ENCODE measurements at regions not wholly inside any gene's neighbourhood (a gene's known extent, or its start where the extent isn't known, plus 50 kb on each side); places are given as distances from the start of the nearest gene placed in this dataset.
"Not testable (repeated sequence)": the region's sequence is repeated elsewhere in the genome, so short reads cannot be mapped to it uniquely, and the experiment has no call there.

- Histone ChIP-seq H3K4me3 (ENCODE audit: low read length in 3 of 3) (no peak overlapping the region), H3K4me1 (ENCODE audit: control insufficient read depth in 3 of 3, insufficient read depth in 3 of 3, low read length in 3 of 3) (no peaks in the 10 kb centered on the region), H3K27me3 (ENCODE audit: control insufficient read depth in 3 of 3, insufficient read depth in 3 of 3, low read length in 3 of 3) (peaks cover 19 to 50% (median 39%) of the 10 kb centered on the region in 3 donors), H3K9ac (ENCODE audit: low read depth in 1 of 3, low read length in 3 of 3) (no peak overlapping the region), H3K27ac (ENCODE audit: low read depth, low read length) (no peak overlapping the region), H3K36me3 (ENCODE audit: control insufficient read depth in 3 of 3, insufficient read depth in 3 of 3, low read length in 3 of 3) (no peaks in the 10 kb centered on the region), H3K9me3 (ENCODE audit: control insufficient read depth in 3 of 3, low read length in 3 of 3) (no peaks in the 10 kb centered on the region)
Observed at GRCh38 chr9:135380311-135380960, 99.1 kb upstream of the PPP1R26 start.

GRCh38 chr9:135381762-135382310, 97.7 kb upstream of the PPP1R26 start:
- H3K27ac ChIP-seq (ENCODE audit: low read depth, low read length): no peak overlapping the region

GRCh38 chr9:135384226-135384625, 95.4 kb upstream of the PPP1R26 start:
- Histone ChIP-seq H3K27ac (ENCODE audit: low read depth, low read length) (no peak overlapping the region), H3K36me3 (ENCODE audit: control insufficient read depth in 3 of 3, insufficient read depth in 3 of 3, low read length in 3 of 3) (no peaks in the 10 kb centered on the region), H3K9me3 (ENCODE audit: control insufficient read depth in 3 of 3, low read length in 3 of 3) (no peaks in the 10 kb centered on the region), H3K9ac (ENCODE audit: low read depth in 1 of 3, low read length in 3 of 3) (no peak overlapping the region), H3K4me3 (ENCODE audit: low read length in 3 of 3) (no peak overlapping the region), H3K4me1 (ENCODE audit: control insufficient read depth in 3 of 3, insufficient read depth in 3 of 3, low read length in 3 of 3) (no peaks in the 10 kb centered on the region), H3K27me3 (ENCODE audit: control insufficient read depth in 3 of 3, insufficient read depth in 3 of 3, low read length in 3 of 3) (peaks cover 0 to 30% (median 14%) of the 10 kb centered on the region in 3 donors)

More at GRCh38 chr9:135381762-135382310, 97.7 kb upstream of the PPP1R26 start:
- Histone ChIP-seq H3K36me3 (ENCODE audit: control insufficient read depth in 3 of 3, insufficient read depth in 3 of 3, low read length in 3 of 3) (no peaks in the 10 kb centered on the region), H3K9me3 (ENCODE audit: control insufficient read depth in 3 of 3, low read length in 3 of 3) (no peaks in the 10 kb centered on the region), H3K9ac (ENCODE audit: low read depth in 1 of 3, low read length in 3 of 3) (no peak overlapping the region), H3K4me3 (ENCODE audit: low read length in 3 of 3) (no peak overlapping the region), H3K27me3 (ENCODE audit: control insufficient read depth in 3 of 3, insufficient read depth in 3 of 3, low read length in 3 of 3) (peaks cover 6 to 43% (median 27%) of the 10 kb centered on the region in 3 donors), H3K4me1 (ENCODE audit: control insufficient read depth in 3 of 3, insufficient read depth in 3 of 3, low read length in 3 of 3) (no peaks in the 10 kb centered on the region)

GRCh38 chr9:135384815-135385405, 94.7 kb upstream of the PPP1R26 start:
- H3K27me3 ChIP-seq (ENCODE audit: control insufficient read depth in 3 of 3, insufficient read depth in 3 of 3, low read length in 3 of 3): peaks cover 0 to 30% (median 14%) of the 10 kb centered on the region in 3 donors
- not testable (repeated sequence) for H3K9ac ChIP-seq (ENCODE audit: low read depth in 1 of 3, low read length in 3 of 3); H3K9me3 ChIP-seq (ENCODE audit: control insufficient read depth in 3 of 3, low read length in 3 of 3); H3K36me3 ChIP-seq (ENCODE audit: control insufficient read depth in 3 of 3, insufficient read depth in 3 of 3, low read length in 3 of 3); H3K4me3 ChIP-seq (ENCODE audit: low read length in 3 of 3); H3K4me1 ChIP-seq (ENCODE audit: control insufficient read depth in 3 of 3, insufficient read depth in 3 of 3, low read length in 3 of 3); H3K27ac ChIP-seq (ENCODE audit: low read depth, low read length)

- H3K36me3 ChIP-seq (ENCODE audit: control insufficient read depth in 3 of 3, insufficient read depth in 3 of 3, low read length in 3 of 3): no peaks in the 10 kb centered on the region
- no peak overlapping the region for H3K9ac ChIP-seq (ENCODE audit: low read depth in 1 of 3, low read length in 3 of 3)
- H3K27me3 ChIP-seq (ENCODE audit: control insufficient read depth in 3 of 3, insufficient read depth in 3 of 3, low read length in 3 of 3): peaks cover 0 to 30% (median 22%) of the 10 kb centered on the region in 3 donors
- no peaks in the 10 kb centered on the region for H3K4me1 ChIP-seq (ENCODE audit: control insufficient read depth in 3 of 3, insufficient read depth in 3 of 3, low read length in 3 of 3)
- H3K9me3 ChIP-seq (ENCODE audit: control insufficient read depth in 3 of 3, low read length in 3 of 3): no peaks in the 10 kb centered on the region
- H3K4me3 ChIP-seq (ENCODE audit: low read length in 3 of 3): no peak overlapping the region
- H3K27ac ChIP-seq (ENCODE audit: low read depth, low read length): no peak overlapping the region
Observed at GRCh38 chr9:135385793-135386192, 93.8 kb upstream of the PPP1R26 start.

- Histone ChIP-seq H3K36me3 (ENCODE audit: control insufficient read depth in 3 of 3, insufficient read depth in 3 of 3, low read length in 3 of 3) (no peaks in the 10 kb centered on the region), H3K4me3 (ENCODE audit: low read length in 3 of 3) (no peak overlapping the region), H3K9ac (ENCODE audit: low read depth in 1 of 3, low read length in 3 of 3) (no peak overlapping the region), H3K27ac (ENCODE audit: low read depth, low read length) (no peak overlapping the region), H3K27me3 (ENCODE audit: control insufficient read depth in 3 of 3, insufficient read depth in 3 of 3, low read length in 3 of 3) (peaks cover 4 to 28% (median 21%) of the 10 kb centered on the region in 3 donors), H3K9me3 (ENCODE audit: control insufficient read depth in 3 of 3, low read length in 3 of 3) (no peaks in the 10 kb centered on the region), H3K4me1 (ENCODE audit: control insufficient read depth in 3 of 3, insufficient read depth in 3 of 3, low read length in 3 of 3) (no peaks in the 10 kb centered on the region)
Observed at GRCh38 chr9:135387976-135388375, 91.6 kb upstream of the PPP1R26 start.

- H3K27ac ChIP-seq (ENCODE audit: low read depth, low read length): no peak overlapping the region
- H3K27me3 ChIP-seq (ENCODE audit: control insufficient read depth in 3 of 3, insufficient read depth in 3 of 3, low read length in 3 of 3): peaks cover 8 to 30% (median 27%) of the 10 kb centered on the region in 3 donors
- H3K4me3 ChIP-seq (ENCODE audit: low read length in 3 of 3): no peak overlapping the region
- no peaks in the 10 kb centered on the region for H3K4me1 ChIP-seq (ENCODE audit: control insufficient read depth in 3 of 3, insufficient read depth in 3 of 3, low read length in 3 of 3)
- H3K9me3 ChIP-seq (ENCODE audit: control insufficient read depth in 3 of 3, low read length in 3 of 3): no peaks in the 10 kb centered on the region
- no peaks in the 10 kb centered on the region for H3K36me3 ChIP-seq (ENCODE audit: control insufficient read depth in 3 of 3, insufficient read depth in 3 of 3, low read length in 3 of 3)
- no peak overlapping the region for H3K9ac ChIP-seq (ENCODE audit: low read depth in 1 of 3, low read length in 3 of 3)
Observed at GRCh38 chr9:135388530-135388929, 91.1 kb upstream of the PPP1R26 start.

- Histone ChIP-seq H3K9ac (ENCODE audit: low read depth in 1 of 3, low read length in 3 of 3) (no peak overlapping the region), H3K36me3 (ENCODE audit: control insufficient read depth in 3 of 3, insufficient read depth in 3 of 3, low read length in 3 of 3) (no peaks in the 10 kb centered on the region), H3K27ac (ENCODE audit: low read depth, low read length) (no peak overlapping the region), H3K4me1 (ENCODE audit: control insufficient read depth in 3 of 3, insufficient read depth in 3 of 3, low read length in 3 of 3) (no peaks in the 10 kb centered on the region), H3K9me3 (ENCODE audit: control insufficient read depth in 3 of 3, low read length in 3 of 3) (peaks cover 0 to 7% (median 4%) of the 10 kb centered on the region in 3 donors), H3K4me3 (ENCODE audit: low read length in 3 of 3) (no peak overlapping the region), H3K27me3 (ENCODE audit: control insufficient read depth in 3 of 3, insufficient read depth in 3 of 3, low read length in 3 of 3) (peaks cover 16 to 38% (median 18%) of the 10 kb centered on the region in 3 donors)
Observed at GRCh38 chr9:135391759-135392158, 87.8 kb upstream of the PPP1R26 start.

- H3K27me3 ChIP-seq (ENCODE audit: control insufficient read depth in 3 of 3, insufficient read depth in 3 of 3, low read length in 3 of 3): peaks cover 17 to 38% (median 18%) of the 10 kb centered on the region in 3 donors
- H3K9ac ChIP-seq (ENCODE audit: low read depth in 1 of 3, low read length in 3 of 3): no peak overlapping the region
- H3K4me3 ChIP-seq (ENCODE audit: low read length in 3 of 3): no peak overlapping the region
- H3K36me3 ChIP-seq (ENCODE audit: control insufficient read depth in 3 of 3, insufficient read depth in 3 of 3, low read length in 3 of 3): no peaks in the 10 kb centered on the region
- H3K27ac ChIP-seq (ENCODE audit: low read depth, low read length): no peak overlapping the region
- no peaks in the 10 kb centered on the region for H3K4me1 ChIP-seq (ENCODE audit: control insufficient read depth in 3 of 3, insufficient read depth in 3 of 3, low read length in 3 of 3)
- H3K9me3 ChIP-seq (ENCODE audit: control insufficient read depth in 3 of 3, low read length in 3 of 3): peaks cover 0 to 9% (median 7%) of the 10 kb centered on the region in 3 donors
Observed at GRCh38 chr9:135392511-135392910, 87.1 kb upstream of the PPP1R26 start.

GRCh38 chr9:135394131-135394530, 85.5 kb upstream of the PPP1R26 start:
- no peaks in the 10 kb centered on the region for H3K4me1 ChIP-seq (ENCODE audit: control insufficient read depth in 3 of 3, insufficient read depth in 3 of 3, low read length in 3 of 3)
- no peak overlapping the region for H3K27ac ChIP-seq (ENCODE audit: low read depth, low read length)
- no peak overlapping the region for H3K4me3 ChIP-seq (ENCODE audit: low read length in 3 of 3)
- H3K9ac ChIP-seq (ENCODE audit: low read depth in 1 of 3, low read length in 3 of 3): no peak overlapping the region
- H3K36me3 ChIP-seq (ENCODE audit: control insufficient read depth in 3 of 3, insufficient read depth in 3 of 3, low read length in 3 of 3): no peaks in the 10 kb centered on the region
- peaks cover 18 to 49% (median 19%) of the 10 kb centered on the region in 3 donors for H3K27me3 ChIP-seq (ENCODE audit: control insufficient read depth in 3 of 3, insufficient read depth in 3 of 3, low read length in 3 of 3)
- peaks cover 0 to 9% (median 7%) of the 10 kb centered on the region in 3 donors for H3K9me3 ChIP-seq (ENCODE audit: control insufficient read depth in 3 of 3, low read length in 3 of 3)
